ENCODE measurements at regions not wholly inside any gene's neighbourhood (a gene's known extent, or its start where the extent isn't known, plus 50 kb on each side); places are given as distances from the start of the nearest gene placed in this dataset.

GRCh38 chr15:95111969-95112368 lies 880.6 kb downstream of the MCTP2 start:
- CTCF ChIA-PET: no interaction called here
- Mint-ChIP-seq H3K36me3 (peaks cover 5% of the 10 kb centered on the region; the same call in 1 of the 2 replicates), H3K4me3 (no peak overlapping the region), H3K4me1 (peaks cover 5% of the 10 kb centered on the region), H3K27ac (no peak overlapping the region), H3K27me3 (ENCODE audit: low read depth) (no peaks in the 10 kb centered on the region), H3K9me3 (peaks cover 16% of the 10 kb centered on the region)
- DNase-seq (ENCODE audit: low spot score) (no peak), ATAC-seq (no peak)
- TF ChIP-seq ZNF232 (CRISPR knock-in tag; IDR thresholded peaks at IDR 0.05) (no peak), CREM (CRISPR knock-in tag; IDR thresholded peaks at IDR 0.05) (no peak), ZNF263 (CRISPR knock-in tag; IDR thresholded peaks at IDR 0.05; ENCODE audit: low read depth) (no peak), GRHL2 (CRISPR knock-in tag; IDR thresholded peaks at IDR 0.05; ENCODE audit: insufficient replicate concordance, severe bottlenecking) (no peak), RELA (CRISPR knock-in tag; IDR thresholded peaks at IDR 0.05; ENCODE audit: borderline replicate concordance) (no peak), SMAD4 (CRISPR knock-in tag; IDR thresholded peaks at IDR 0.05) (no peak), GTF2I (CRISPR knock-in tag; conservative IDR thresholded peaks at IDR 0.05) (no peak), PRRX2 (CRISPR knock-in tag; IDR thresholded peaks at IDR 0.05) (no peak), NFE2L1 (CRISPR knock-in tag; IDR thresholded peaks at IDR 0.05) (no peak)
- TF ChIP-seq, protein P1, sequence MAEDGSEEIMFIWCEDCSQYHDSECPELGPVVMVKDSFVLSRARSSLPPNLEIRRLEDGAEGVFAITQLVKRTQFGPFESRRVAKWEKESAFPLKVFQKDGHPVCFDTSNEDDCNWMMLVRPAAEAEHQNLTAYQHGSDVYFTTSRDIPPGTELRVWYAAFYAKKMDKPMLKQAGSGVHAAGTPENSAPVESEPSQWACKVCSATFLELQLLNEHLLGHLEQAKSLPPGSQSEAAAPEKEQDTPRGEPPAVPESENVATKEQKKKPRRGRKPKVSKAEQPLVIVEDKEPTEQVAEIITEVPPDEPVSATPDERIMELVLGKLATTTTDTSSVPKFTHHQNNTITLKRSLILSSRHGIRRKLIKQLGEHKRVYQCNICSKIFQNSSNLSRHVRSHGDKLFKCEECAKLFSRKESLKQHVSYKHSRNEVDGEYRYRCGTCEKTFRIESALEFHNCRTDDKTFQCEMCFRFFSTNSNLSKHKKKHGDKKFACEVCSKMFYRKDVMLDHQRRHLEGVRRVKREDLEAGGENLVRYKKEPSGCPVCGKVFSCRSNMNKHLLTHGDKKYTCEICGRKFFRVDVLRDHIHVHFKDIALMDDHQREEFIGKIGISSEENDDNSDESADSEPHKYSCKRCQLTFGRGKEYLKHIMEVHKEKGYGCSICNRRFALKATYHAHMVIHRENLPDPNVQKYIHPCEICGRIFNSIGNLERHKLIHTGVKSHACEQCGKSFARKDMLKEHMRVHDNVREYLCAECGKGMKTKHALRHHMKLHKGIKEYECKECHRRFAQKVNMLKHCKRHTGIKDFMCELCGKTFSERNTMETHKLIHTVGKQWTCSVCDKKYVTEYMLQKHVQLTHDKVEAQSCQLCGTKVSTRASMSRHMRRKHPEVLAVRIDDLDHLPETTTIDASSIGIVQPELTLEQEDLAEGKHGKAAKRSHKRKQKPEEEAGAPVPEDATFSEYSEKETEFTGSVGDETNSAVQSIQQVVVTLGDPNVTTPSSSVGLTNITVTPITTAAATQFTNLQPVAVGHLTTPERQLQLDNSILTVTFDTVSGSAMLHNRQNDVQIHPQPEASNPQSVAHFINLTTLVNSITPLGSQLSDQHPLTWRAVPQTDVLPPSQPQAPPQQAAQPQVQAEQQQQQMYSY (CRISPR knock-in tag; IDR thresholded peaks at IDR 0.05): no peak
- TF ChIP-seq, protein P2, sequence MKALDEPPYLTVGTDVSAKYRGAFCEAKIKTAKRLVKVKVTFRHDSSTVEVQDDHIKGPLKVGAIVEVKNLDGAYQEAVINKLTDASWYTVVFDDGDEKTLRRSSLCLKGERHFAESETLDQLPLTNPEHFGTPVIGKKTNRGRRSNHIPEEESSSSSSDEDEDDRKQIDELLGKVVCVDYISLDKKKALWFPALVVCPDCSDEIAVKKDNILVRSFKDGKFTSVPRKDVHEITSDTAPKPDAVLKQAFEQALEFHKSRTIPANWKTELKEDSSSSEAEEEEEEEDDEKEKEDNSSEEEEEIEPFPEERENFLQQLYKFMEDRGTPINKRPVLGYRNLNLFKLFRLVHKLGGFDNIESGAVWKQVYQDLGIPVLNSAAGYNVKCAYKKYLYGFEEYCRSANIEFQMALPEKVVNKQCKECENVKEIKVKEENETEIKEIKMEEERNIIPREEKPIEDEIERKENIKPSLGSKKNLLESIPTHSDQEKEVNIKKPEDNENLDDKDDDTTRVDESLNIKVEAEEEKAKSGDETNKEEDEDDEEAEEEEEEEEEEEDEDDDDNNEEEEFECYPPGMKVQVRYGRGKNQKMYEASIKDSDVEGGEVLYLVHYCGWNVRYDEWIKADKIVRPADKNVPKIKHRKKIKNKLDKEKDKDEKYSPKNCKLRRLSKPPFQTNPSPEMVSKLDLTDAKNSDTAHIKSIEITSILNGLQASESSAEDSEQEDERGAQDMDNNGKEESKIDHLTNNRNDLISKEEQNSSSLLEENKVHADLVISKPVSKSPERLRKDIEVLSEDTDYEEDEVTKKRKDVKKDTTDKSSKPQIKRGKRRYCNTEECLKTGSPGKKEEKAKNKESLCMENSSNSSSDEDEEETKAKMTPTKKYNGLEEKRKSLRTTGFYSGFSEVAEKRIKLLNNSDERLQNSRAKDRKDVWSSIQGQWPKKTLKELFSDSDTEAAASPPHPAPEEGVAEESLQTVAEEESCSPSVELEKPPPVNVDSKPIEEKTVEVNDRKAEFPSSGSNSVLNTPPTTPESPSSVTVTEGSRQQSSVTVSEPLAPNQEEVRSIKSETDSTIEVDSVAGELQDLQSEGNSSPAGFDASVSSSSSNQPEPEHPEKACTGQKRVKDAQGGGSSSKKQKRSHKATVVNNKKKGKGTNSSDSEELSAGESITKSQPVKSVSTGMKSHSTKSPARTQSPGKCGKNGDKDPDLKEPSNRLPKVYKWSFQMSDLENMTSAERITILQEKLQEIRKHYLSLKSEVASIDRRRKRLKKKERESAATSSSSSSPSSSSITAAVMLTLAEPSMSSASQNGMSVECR (CRISPR knock-in tag; IDR thresholded peaks at IDR 0.05; ENCODE audit: borderline replicate concordance): no peak
- TF ChIP-seq, protein P3, sequence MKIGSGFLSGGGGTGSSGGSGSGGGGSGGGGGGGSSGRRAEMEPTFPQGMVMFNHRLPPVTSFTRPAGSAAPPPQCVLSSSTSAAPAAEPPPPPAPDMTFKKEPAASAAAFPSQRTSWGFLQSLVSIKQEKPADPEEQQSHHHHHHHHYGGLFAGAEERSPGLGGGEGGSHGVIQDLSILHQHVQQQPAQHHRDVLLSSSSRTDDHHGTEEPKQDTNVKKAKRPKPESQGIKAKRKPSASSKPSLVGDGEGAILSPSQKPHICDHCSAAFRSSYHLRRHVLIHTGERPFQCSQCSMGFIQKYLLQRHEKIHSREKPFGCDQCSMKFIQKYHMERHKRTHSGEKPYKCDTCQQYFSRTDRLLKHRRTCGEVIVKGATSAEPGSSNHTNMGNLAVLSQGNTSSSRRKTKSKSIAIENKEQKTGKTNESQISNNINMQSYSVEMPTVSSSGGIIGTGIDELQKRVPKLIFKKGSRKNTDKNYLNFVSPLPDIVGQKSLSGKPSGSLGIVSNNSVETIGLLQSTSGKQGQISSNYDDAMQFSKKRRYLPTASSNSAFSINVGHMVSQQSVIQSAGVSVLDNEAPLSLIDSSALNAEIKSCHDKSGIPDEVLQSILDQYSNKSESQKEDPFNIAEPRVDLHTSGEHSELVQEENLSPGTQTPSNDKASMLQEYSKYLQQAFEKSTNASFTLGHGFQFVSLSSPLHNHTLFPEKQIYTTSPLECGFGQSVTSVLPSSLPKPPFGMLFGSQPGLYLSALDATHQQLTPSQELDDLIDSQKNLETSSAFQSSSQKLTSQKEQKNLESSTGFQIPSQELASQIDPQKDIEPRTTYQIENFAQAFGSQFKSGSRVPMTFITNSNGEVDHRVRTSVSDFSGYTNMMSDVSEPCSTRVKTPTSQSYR (CRISPR knock-in tag; IDR thresholded peaks at IDR 0.05): no peak
- POLR2A ChIA-PET: no interaction called here

DNA sequence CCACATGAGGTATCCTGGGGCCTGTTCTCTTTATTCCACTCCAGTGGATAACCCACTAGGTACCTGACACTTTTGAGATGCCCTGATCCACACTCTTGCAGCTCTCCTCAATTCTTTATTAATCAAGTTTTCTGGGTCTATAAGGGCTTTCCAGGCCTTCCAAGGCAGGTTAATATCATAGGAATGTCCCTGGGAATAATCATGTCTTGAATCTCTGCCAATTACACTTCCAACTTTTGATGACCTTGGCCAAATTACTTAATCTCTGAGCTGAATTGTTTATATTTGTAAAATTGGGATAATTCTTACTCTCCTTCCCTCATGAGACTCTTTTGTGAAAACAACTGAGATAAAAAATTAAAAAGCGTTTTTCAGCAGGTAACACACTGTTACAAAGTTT lies 881.7 kb downstream of the MCTP2 start:
- H3K36me3 Mint-ChIP-seq: peaks cover 5% of the 10 kb centered on the region; the same call in 1 of the 2 replicates
- DNase-seq (ENCODE audit: low spot score): no peak
- H3K27ac Mint-ChIP-seq: no peak overlapping the region
- no peak for ATAC-seq
- peaks cover 5% of the 10 kb centered on the region for H3K4me1 Mint-ChIP-seq
- POLR2A ChIA-PET: no interaction called here
- CTCF ChIA-PET: no interaction called here
- no peak overlapping the region for H3K4me3 Mint-ChIP-seq
- H3K27me3 Mint-ChIP-seq (ENCODE audit: low read depth): no peaks in the 10 kb centered on the region
- peaks cover 16% of the 10 kb centered on the region for H3K9me3 Mint-ChIP-seq
- TF ChIP-seq SMAD3 (CRISPR knock-in tag; IDR thresholded peaks at IDR 0.05; ENCODE audit: borderline replicate concordance) (no peak), ZNF416 (CRISPR knock-in tag; IDR thresholded peaks at IDR 0.05) (no peak), ZMAT4 (CRISPR knock-in tag; IDR thresholded peaks at IDR 0.05) (no peak), AR (CRISPR knock-in tag; IDR thresholded peaks at IDR 0.05) (no peak), HMGA2 (CRISPR knock-in tag; IDR thresholded peaks at IDR 0.05) (no peak)
- TF ChIP-seq, protein P4, sequence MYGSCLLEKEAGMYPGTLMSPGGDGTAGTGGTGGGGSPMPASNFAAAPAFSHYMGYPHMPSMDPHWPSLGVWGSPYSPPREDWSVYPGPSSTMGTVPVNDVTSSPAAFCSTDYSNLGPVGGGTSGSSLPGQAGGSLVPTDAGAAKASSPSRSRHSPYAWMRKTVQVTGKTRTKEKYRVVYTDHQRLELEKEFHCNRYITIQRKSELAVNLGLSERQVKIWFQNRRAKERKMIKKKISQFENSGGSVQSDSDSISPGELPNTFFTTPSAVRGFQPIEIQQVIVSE (CRISPR knock-in tag; IDR thresholded peaks at IDR 0.05; ENCODE audit: borderline replicate concordance): no peak
- TF ChIP-seq, protein P5, sequence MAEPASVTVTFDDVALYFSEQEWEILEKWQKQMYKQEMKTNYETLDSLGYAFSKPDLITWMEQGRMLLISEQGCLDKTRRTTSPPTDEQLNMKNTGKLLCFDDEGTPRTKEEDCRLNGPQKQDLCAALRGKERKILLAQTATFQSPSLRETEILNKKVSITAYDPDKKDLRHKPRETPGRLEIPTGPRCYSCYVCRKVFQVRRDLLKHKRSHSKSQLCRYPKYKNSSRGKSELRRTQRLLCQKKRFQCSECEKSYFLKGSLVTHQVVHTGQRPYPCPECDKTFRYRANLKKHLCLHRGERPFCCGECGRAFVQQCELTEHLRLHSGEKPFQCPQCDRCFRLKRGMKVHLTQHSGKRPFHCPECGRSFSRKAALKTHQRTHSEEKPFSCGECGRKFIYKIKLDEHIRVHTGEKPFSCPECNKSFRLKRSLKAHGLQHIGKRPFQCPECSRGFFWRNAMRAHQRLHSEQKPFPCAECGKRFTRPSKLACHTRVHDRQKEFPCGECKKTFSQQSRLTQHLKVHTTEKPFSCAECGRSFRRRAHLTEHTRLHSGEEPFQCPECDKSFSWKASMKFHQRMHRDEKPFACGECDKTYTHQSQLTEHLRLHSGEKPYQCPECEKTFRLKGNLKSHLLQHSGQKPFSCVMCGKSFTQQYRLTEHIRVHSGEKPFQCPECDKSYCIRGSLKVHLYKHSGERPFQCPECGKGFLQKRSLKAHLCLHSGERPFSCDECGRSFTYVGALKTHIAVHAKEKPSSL (CRISPR knock-in tag; conservative IDR thresholded peaks at IDR 0.05): no peak
